HS-27A (cell line): ENCODE measurements at regions not wholly inside any gene's neighbourhood (a gene's known extent, or its start where the extent isn't known, plus 50 kb on each side); places are given as distances from the start of the nearest gene placed in this dataset.
"Not testable (repeated sequence)": the region's sequence is repeated elsewhere in the genome, so short reads cannot be mapped to it uniquely, and the experiment has no call there.

Source experiments
- DNase-seq: peaks from one replicate; pipeline ENCODE4 v3.0.0-alpha.2; 2012; ENCODE audit warnings: low read depth, missing footprints

DNA sequence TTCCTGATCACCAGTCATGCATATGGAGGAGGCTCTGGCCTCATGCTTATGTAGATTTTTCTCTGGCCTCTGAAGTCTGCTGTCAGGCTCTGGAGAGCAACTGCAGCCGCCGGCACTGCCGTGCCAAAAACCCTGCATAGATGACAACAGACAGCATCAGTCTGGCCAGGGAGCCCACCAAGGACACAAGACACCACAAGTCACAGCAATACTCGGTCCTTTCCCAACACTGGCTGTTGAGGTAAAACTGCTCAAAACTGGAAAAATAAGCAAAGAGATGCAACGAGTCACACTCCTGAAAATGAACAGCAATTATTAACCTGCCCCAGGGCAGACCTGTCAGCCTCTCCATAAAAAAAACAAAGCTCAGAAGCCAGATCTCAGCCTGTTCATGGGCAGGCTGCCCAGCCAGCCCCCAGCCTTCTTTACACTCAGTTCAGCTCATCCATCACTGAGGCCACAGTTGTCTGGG lies 186.0 kb upstream of the RAB6C start:
- DNase-seq: no peak

DNA sequence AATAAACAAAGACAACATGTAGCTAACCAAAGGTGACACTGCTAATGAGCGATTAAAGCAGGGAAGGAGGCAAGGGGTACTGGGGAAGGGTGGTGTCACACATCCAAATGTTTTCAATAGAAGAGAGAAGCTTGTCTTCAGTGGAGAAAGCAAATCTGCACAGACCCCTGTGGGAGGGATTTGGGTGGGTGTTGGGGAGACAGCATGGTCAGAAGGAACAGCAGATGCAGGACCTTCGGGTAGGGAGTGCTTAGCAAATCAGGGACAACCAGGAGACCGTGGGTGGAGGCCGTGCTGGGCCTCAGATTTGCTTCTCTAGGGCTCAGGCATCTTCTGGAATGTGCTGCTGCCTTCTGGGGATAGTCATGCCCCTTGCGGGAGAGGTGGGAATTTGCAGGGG lies 185.3 kb upstream of the RAB6C start:
- DNase-seq: no peak

DNA sequence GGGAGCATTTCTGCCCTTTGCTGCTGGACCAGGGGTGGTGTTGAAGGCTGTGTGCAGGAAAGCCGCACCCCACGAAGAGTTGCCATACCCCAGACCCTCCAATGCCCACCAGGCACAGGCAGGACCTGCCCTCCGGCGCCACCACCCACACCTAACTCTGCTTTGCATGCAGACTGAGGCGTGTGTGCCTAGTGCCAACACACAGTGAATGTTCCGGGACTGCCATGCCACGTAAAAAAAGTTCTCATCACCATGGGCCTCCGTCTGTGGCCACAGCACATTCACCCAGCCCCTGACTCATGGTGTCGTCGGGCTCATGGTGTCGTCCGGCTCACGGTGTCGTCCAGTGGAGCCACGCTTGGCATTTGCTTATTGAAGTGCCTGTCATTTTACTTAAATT lies 184.9 kb upstream of the RAB6C start:
- no peak for DNase-seq

DNA sequence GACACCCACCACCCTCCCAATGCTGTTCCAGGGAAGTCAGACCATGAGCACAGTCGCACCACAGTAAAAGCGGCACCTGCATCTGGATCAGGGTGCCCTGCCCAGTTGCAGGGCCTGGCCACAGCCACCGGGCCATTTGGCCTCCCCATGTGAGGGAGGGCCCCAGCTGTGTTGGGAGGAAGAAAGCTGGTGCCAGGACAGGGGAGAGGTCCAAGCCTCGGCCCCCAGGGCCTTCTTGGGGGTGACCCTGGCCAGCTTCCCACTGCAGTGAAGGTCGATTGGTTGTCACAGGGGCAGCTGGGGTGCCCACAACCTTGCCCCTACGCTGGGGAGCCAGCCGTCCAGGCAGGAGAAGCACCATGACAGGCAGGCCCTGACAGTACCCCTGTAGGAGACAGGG lies 183.2 kb upstream of the RAB6C start:
- DNase-seq: no peak

DNA sequence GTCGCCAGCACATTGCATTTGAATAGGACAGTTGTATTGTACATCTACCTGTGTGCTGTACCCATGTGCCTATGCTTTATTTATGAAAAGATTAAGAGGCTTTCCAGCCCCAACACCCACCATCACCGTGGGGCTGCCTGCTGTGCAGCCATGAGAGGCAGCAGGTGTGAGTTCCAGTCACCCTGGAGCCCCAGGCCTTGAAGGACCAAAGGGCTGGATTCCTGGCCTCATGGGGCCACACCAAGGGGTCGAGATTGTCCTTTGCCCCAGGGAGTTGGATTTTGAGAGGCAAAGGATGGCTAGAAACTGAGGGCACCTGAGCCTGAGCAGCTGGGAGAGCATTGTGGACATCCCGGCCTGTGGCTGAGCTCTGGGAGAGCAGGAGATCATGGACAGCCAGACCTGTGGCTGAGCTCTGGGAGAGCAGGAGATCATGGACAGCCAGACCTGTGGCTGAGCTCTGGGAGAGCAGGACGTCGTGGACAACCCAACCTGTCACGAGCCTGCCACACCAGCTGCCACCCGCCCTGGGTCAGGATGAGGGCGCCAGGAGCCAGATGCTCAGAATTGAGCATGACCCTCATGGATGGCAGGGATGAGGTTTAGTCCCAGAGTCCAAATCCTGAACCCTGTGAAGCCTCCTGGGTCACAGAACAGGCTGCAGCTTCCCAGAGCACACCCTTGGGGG lies 182.5 kb upstream of the RAB6C start:
- no peak for DNase-seq

DNA sequence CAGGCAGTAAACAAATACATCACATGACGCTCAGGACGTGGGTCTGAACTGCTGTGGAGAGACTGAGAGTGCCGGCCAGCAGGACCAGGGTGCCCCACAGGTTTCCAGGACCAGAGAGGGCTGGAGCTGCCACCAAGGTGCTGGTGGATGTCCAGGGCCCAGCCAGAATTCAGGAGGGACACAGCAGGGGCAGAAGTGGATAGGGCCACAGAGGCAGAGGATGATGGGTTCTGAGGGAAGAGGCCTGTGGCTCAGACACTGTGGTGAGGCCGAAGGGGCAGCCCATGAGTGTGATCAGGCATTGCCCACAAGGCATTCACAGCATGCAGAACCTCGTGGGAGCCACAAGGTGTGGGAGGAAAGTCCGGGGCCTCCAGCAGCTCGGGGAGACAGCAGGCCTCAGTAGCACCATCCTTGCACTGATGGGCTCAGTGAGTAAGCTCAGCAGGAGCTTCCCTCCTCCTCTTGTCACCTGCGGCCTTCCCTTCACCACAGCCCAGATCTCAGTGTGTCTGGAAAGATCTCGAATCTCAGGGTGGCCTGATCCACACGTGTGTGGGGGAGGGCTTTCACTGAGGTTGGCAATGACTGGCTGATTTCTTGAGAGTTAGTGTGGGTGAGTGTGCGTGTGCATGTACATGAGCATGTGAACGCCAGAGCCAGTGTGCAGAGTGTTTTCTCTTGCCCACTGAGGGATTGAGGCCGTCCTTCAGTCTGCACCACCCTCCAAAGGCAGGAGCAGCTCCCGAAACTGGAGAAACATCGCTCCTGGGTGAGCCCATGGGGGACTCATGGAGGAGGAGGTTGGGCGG lies 181.8 kb upstream of the RAB6C start:
- no peak for DNase-seq

DNA sequence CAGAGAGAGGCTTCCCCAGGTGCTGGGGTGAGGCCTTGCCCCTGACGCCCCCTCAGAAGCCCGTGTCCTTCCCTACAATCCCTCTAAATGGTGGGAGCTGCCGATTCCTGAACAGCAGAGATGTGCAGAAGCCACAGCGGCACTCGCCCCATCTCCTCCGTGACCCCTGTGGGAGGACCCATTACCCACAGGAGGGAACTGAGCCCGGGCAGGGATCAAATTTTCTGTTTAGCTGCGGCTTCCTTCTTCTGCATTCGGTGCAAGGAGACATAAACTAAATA lies 181.2 kb upstream of the RAB6C start:
- DNase-seq: no peak

DNA sequence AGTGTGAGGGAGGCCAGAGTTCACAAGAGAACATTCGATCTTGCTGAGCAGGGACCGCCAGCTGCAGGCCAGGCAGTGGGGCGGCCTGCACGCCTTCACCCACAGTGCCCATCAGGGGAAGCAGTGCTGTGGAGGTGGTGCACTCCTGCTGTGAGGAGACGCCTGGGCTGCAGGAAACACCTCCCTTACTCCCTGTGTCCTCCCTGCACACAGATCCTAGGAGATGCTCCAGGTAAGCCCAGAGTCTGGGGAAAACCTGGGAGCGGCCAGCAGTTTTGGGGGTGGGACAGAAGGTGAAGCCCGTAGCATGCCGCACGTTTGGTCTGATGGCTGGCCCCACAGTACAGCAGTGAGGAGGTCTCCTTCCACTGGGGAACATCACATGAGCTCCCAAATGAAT lies 180.8 kb upstream of the RAB6C start:
- no peak for DNase-seq

DNA sequence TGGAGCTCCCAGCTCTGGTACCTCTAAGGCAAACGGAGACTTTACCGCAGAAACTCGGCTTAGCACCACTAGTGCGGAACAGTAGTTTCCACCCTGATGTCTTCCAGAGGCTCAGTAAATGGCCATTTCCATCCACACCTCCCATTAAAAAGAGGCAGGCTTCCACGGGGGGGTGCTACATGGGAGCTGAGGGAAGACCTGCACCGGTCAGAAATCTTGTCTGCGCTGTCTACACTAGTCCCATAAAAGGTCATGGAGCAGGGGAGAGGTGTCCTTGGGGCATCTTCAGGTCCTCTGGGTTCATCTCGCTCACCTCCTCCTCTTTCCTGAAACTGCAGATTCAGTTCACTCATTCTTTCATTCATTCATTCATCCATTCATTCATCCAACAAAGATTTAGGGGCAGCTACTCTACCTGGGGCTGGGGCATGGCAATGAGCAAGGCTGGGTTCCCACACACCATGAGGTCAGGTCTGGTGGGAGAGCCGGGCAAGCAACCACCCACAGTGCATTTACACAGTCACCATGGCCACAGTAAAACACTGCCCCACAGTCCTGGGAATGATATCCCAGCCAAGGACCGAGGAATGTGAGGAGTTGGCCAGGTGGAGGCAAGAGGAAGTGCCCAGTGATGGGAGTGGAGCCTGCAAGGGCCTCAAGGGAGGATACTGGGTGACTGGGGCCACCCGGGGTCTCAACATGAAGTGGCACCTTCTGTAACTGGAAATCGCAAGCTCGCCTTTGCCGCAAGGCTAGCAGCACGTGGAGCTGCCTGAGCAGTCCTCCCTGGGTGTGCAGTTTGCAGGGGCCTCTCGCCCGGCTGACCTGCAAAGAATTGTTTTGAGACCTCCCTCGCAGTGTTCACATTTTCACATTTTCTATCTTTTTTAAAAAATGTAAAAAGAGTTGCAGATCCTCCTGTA lies 180.2 kb upstream of the RAB6C start:
- no peak for DNase-seq

DNA sequence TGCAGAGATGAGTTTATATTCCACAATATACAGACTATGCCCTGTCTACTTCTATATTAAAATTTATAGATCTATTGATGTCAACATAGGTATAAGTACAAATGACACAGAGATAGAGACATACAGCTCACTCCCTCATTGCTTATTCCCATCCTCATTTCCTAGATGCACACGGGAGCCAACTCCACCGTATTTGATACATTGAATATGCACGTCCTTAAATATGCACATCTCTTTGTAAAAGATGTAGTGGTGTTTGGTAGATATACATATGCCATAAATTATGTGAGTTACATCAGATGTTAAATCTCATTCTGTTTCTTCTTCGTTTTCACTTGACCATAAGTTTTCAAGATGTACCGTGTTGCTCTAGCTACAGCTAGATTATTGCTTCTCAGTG lies 179.2 kb upstream of the RAB6C start:
- DNase-seq: no peak

DNA sequence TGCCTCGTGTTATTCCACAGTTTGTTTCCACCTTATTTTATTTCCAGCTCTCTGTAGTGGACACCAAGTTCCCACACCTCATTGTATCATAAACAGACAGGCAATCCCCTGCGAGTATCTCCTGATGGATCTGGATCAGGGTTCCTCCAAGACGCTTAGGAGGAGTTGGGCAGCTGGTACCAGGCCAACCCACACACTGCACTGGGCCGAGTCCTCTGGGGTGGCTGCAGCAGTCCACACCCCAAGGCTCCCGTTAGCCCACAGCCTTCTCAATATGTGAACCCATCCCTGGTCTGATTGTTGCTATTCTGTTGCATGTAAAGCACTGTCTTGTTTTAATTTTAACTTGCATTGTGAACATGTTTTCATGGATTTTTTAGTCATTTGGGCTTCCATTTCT lies 178.8 kb upstream of the RAB6C start:
- DNase-seq: no peak

DNA sequence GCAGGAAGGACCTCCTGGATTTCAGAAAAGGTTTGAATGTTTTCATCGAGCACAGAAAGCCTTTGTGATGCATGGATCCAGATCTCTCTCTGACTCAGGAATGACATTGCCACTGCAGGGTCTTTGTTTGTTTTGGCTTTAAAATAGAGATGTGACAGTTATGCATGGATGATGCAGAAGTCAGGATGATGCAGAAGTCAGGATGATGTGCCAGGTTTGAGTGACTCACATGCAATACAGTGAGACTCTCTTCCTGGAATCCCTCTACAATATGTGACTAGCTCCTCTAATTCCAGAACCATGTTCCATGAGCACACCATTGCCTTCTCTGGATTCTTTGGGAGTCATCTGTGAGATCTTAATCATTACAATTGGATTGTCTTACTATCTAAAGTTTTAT lies 177.9 kb upstream of the RAB6C start:
- no peak for DNase-seq

DNA sequence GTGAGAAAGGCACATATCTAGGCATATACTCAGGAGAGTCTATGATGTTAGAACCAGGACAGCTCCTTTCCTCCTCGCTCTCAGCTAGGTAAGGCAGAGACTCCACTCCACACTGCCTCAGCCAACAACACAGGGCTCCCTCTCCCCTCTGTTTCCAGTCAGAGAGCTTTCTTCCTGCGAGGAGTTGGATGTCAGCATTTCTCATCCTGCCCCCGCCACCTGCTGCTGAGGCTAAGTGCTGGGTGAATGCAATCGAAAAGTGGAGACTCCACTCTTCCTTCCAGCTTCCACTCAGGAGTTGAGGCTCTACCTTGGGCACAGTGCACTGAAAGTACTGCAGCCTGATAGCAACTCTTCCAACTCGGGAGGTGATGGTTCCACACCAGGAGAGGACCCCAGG lies 177.2 kb upstream of the RAB6C start:
- no peak for DNase-seq

DNA sequence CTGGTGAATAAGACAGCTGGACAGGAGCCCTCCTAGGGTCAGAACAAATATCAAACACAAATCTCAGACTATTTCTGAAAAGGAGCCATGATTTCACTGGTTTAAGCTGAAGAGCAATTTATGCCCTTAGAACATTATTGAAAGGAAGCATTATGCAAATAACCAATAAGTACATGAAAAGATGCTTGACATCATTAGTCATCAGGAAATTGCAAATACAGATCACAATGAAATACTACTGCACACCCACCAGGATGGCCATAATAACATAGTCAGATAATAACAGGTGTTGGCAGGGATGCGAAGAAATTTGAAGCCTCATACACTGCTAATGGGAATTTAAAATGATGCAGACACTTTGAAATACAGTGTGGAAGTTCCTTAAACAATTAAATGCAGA lies 176.4 kb upstream of the RAB6C start:
- no peak for DNase-seq

DNA sequence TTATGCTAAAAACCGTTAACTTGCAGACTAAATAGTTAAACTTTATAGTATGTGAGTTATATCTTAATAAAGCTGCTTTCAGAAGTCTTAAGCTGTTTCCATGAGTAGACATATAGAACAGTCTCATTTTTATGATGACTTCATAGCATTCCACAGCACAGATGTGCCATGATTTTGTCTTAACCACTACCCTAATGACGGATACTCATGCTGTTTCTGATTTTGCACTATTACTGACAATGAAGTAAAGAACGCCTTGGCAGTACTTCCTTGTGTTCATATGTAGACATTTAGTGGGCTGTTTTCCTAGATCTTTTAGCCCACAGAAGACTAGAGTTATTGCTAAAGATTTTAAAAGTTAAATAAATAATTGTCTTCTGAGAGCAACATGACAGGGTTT lies 175.6 kb upstream of the RAB6C start:
- no peak for DNase-seq

DNA sequence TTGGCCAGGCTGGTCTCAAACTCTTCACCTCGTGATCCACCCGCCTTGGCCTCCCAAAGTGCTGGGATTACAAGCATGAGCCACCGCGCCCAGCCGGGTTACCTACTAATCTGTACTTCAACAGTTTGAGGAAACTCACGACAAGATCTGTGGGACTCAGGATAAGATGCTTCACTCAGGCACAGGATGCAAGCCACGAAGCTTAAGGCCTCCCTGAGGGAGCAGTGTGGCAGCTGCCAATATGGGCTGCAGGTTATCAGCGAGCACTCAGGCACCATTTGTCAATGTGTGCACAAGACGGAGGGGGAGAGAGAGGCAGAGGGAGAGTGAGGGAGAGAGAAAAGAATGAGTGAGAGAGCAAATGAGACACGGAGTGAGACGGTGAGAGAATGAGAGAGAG lies 173.6 kb upstream of the RAB6C start:
- no peak for DNase-seq

DNA sequence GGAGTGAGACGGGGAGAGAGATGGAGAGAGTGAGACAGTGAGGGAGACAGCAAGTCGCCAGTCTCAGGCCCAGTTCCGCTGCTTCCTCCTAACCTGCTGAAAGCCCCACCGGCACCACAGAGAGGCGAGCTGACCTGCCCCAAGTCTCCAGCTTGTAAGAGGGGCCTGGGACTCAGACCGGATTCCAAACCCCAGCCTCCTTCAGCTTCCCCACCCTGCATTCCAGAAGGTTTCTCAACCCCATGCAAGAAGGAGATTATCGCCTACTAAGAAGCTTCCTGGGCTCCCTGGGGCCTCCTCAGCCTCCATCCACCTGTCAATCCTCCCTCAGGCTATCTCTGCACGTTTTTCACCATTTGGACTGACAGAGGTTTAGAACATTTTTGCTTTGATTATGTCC lies 173.1 kb upstream of the RAB6C start:
- DNase-seq: no peak

DNA sequence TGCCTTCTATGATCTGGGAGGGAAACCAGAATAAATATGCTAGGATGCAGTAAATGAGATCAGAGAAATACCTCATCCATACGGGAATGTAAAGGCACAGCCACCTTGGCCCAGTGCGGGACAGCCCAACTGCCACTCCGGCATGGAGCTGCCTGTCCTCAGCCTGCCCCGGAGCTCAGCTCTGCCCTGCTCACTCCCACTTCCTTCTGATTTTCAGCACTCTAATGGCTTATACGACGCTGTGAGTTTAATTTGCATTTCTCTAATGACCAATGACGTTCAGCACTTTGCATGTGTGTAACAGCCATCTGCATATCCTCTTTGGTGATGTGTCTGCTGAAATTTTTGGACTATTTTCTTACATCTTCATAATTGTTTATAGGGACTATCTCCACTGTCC lies 172.5 kb upstream of the RAB6C start:
- no peak for DNase-seq

DNA sequence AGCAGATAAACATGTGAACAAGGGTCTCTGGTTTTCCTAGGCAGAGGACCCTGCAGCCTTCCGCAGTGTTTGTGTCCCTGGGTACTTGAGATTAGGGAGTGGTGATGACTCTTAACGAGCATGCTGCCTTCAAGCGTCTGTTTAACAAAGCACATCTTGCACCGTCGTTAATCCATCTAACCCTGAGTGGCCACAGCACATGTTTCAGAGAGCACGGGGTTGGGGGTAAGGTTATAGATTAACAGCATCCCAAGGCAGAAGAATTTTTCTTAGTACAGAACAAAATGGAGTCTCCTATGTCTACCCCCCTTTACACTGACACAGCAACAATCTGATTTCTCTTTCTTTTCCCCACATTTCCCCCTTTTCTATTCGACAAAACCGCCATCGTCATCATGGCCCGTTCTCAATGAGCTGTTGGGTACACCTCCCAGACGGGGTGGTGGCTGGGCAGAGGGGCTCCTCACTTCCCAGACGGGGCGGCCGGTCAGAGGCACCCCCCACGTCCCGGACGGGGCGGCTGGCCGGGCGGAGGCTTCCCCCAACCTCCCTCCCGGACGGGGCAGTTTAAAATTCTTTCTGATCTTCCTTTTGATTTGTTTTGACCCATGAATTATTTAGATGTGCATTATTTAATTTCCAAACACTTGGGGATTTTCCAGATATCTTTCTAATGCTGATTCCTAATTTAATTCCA lies 171.7 kb upstream of the RAB6C start:
- not testable (repeated sequence) for DNase-seq

DNA sequence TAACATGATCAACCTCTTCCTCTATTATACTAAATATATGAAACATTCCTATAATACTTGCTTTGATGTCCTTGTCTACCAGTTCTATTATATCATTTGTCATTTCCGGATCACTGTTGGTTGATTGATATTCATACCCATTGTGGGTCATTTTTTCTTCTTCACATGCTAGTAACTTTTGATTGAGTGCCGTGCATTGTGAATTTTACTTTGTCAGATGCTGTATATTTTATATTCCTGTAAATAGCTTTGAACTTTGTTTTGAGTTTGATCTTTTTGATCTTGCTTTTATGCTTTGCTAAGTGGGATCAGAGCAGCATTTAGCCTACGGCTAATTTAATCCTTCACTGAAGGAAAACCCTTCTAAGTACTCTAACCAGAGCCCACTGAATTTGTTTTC lies 168.9 kb upstream of the RAB6C start:
- no peak for DNase-seq

DNA sequence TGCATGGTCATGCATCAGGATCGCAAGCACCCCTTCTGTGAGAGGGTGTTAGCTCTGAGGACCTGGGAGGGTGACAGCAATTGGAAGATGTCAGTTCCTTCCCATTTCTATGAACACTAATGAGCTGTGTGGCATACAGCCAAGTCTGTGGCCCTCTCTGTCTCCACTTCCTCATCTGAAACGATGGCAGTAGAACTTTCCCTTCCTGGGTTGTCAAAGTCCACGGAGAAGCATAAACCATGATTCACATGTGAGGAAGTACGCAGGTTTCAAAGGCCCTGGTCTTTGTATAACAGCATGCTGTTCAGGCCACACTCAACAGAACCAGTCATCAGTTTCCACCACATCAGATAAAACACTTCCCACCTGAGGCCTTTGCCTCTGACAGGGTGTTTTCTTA lies 167.4 kb upstream of the RAB6C start:
- DNase-seq: no peak

DNA sequence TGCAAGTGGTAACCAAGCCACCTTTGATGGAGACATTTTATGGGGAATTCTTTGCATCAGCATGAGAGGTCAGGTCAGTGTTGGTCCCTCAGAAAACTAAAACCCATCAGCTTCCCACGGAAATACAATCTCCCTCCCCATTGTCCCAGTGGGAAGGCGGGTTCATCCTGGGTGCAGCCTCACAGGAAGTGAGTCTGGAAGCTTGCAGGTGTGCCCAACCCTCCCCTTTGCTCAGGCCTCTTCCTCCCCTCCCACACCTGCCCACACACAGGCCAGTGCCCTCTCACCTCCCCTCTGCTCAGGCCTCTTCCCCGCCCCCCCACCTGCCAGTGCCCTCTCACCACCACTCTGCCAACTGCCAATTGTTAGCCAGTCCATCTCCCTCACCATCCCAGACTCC lies 166.8 kb upstream of the RAB6C start:
- no peak for DNase-seq
